ENCODE measurements at regions not wholly inside any gene's neighbourhood (a gene's known extent, or its start where the extent isn't known, plus 50 kb on each side); places are given as distances from the start of the nearest gene placed in this dataset.

DNA sequence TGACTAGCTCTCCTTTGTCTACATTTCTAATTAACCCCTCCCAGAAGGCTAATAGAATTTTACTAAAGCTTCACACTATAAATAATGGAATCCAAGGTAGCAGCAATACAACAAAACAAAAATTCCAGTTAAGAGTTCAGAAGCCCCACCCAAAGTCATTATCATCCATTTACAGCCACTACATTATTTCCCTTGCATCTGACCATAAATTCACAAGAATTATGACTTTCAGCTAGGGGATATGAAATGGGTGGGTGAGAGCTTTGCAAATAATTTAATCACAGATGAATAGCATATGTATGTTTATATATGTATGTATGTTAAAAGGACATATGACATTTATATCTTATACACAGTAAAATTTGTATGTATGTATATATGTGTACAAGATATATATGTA lies 65.3 kb upstream of the PTGDR start:
- intact Hi-C loops (cut with DNase I; ENCODE audit: low total_unique reads): no loop called here
- no peaks in the 10 kb centered on the region for H3K27me3 ChIP-seq
- H3K9me3 ChIP-seq: peaks cover 0 to under 1% of the 10 kb centered on the region in 2 donors
- no peak for DNase-seq (ENCODE audit: low spot score in 2 of 2)
- H3K36me3 ChIP-seq: no peaks in the 10 kb centered on the region
- H3K4me3 ChIP-seq: no peak overlapping the region
- TF ChIP-seq POLR2AphosphoS5 (IDR thresholded peaks at IDR 0.05) (no peak), POLR2A (IDR thresholded peaks at IDR 0.05) (no peak)
- TF ChIP-seq, protein P1, sequence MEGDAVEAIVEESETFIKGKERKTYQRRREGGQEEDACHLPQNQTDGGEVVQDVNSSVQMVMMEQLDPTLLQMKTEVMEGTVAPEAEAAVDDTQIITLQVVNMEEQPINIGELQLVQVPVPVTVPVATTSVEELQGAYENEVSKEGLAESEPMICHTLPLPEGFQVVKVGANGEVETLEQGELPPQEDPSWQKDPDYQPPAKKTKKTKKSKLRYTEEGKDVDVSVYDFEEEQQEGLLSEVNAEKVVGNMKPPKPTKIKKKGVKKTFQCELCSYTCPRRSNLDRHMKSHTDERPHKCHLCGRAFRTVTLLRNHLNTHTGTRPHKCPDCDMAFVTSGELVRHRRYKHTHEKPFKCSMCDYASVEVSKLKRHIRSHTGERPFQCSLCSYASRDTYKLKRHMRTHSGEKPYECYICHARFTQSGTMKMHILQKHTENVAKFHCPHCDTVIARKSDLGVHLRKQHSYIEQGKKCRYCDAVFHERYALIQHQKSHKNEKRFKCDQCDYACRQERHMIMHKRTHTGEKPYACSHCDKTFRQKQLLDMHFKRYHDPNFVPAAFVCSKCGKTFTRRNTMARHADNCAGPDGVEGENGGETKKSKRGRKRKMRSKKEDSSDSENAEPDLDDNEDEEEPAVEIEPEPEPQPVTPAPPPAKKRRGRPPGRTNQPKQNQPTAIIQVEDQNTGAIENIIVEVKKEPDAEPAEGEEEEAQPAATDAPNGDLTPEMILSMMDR (IDR thresholded peaks at IDR 0.05): no peak
- no peak overlapping the region for H3K27ac ChIP-seq
- H3K4me1 ChIP-seq: no peaks in the 10 kb centered on the region

DNA sequence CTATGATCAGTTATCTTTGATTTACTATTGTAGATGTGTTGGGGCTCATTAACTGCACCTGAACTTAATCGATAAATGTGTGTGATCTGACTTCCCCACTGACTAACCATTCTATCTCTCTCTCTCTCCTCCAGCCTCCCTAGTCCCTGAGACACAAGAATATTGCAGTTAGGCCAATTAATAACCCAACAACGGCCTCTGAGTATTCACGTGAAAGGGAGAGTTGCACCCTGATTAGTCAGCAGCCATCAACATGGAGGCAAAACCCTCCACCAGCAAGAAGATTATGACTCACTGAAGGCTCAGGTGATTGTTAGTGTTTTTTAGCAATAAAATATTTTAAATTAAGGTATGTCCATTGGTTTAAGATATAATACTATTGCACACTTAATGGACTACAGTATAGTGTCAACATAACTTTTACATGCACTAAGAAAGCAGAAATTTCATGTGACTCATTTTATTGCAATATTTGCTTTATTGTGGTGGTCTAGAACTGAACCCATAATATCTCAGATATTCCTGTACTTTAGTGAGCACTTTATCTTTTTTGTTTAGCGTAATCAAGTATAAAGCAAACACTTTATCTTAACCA lies 77.1 kb upstream of the PTGDR start:
- H3K27ac ChIP-seq: no peak overlapping the region
- no peak overlapping the region for H3K4me3 ChIP-seq
- no peaks in the 10 kb centered on the region for H3K27me3 ChIP-seq
- no peaks in the 10 kb centered on the region for H3K36me3 ChIP-seq
- intact Hi-C loops (cut with DNase I; ENCODE audit: low total_unique reads): no loop called here
- no peak for DNase-seq (ENCODE audit: low spot score in 2 of 2)
- TF ChIP-seq, protein P1 (IDR thresholded peaks at IDR 0.05): no peak
- no peak for TF ChIP-seq POLR2AphosphoS5 (IDR thresholded peaks at IDR 0.05)
- no peak for TF ChIP-seq POLR2A (IDR thresholded peaks at IDR 0.05)
- no peaks in the 10 kb centered on the region for H3K4me1 ChIP-seq
- peaks cover 0 to 3% of the 10 kb centered on the region in 2 donors for H3K9me3 ChIP-seq

DNA sequence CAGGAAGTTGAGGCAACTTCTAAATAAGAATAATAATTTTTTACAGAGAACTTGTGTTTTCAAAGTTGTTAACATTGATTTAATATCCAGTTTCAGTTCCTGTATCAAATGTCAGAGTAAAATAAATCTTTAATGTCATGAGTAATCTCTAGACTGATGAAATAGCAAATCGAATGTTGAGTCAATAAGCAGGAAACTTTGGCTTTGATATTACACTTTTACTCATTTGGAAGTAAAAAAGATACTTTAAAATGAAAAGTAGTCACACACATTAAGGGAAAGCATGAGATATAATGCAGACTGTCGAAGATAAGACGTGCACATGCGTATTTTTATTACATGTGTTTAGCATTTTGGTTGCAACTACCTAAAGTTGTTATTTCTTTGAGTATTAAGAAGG lies 78.2 kb upstream of the PTGDR start:
- intact Hi-C loops (cut with DNase I; ENCODE audit: low total_unique reads): no loop called here
- H3K4me1 ChIP-seq: no peaks in the 10 kb centered on the region
- TF ChIP-seq, protein P1 (IDR thresholded peaks at IDR 0.05): no peak
- TF ChIP-seq POLR2A (IDR thresholded peaks at IDR 0.05) (no peak), POLR2AphosphoS5 (IDR thresholded peaks at IDR 0.05) (no peak)
- H3K9me3 ChIP-seq: no peaks in the 10 kb centered on the region
- no peaks in the 10 kb centered on the region for H3K27me3 ChIP-seq
- no peak overlapping the region for H3K27ac ChIP-seq
- H3K4me3 ChIP-seq: no peak overlapping the region
- no peaks in the 10 kb centered on the region for H3K36me3 ChIP-seq
- DNase-seq (ENCODE audit: low spot score in 2 of 2): no peak

DNA sequence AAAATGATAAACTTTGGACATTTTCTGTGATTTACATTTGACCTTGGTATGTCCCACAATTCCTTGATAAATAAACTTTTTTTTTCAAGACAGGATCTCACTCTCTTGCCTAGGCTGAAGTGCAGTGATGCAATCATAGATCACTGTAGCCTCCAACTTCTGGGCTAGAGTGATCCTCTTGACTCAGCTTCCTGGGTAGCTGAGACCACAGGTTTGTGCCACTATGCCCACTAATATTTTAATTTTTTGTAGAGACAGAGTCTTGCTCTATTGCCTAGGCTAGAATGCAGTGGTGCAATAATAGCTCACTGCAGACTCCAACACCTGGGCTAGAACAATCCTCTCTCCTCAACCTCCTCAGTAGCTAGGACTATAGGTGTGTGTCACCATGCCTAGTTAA lies 79.1 kb upstream of the PTGDR start:
- Histone ChIP-seq H3K36me3 (no peaks in the 10 kb centered on the region), H3K27ac (no peak overlapping the region), H3K4me3 (no peak overlapping the region), H3K9me3 (no peaks in the 10 kb centered on the region), H3K4me1 (no peaks in the 10 kb centered on the region), H3K27me3 (no peaks in the 10 kb centered on the region)
- DNase-seq (ENCODE audit: low spot score in 2 of 2): no peak
- TF ChIP-seq POLR2A (IDR thresholded peaks at IDR 0.05) (no peak), POLR2AphosphoS5 (IDR thresholded peaks at IDR 0.05) (no peak)
- TF ChIP-seq, protein P1 (IDR thresholded peaks at IDR 0.05): no peak
- intact Hi-C loops (cut with DNase I; ENCODE audit: low total_unique reads): no loop called here

DNA sequence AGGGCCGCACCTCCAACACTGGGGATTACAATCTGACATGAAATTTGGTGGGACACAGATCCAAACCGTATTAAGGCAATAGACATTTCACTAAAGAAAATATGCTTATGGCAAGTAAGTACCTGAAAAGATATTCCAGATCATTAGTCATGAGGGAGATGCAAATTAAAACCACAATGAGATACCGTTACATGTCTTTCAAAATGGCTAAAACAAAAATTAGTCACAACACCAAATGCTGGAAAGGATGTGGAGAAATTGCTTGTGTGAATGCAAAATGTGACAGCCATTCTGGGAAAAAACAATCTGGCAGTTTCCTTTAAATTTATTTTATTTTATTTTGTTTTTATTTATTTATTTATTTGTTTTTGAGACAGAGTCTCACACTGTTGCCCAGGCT lies 82.3 kb upstream of the PTGDR start:
- Histone ChIP-seq H3K4me3 (no peak overlapping the region), H3K4me1 (no peaks in the 10 kb centered on the region), H3K27me3 (no peaks in the 10 kb centered on the region), H3K36me3 (no peaks in the 10 kb centered on the region), H3K27ac (no peak overlapping the region), H3K9me3 (peaks cover 9 to 10% of the 10 kb centered on the region in 2 donors)
- TF ChIP-seq POLR2A (IDR thresholded peaks at IDR 0.05) (no peak), POLR2AphosphoS5 (IDR thresholded peaks at IDR 0.05) (no peak)
- TF ChIP-seq, protein P1 (IDR thresholded peaks at IDR 0.05): no peak
- intact Hi-C loops (cut with DNase I; ENCODE audit: low total_unique reads): no loop called here
- DNase-seq (ENCODE audit: low spot score in 2 of 2): no peak

Measured in breast epithelium (tissue), 4 donors.